ENCODE measurements at regions not wholly inside any gene's neighbourhood (a gene's known extent, or its start where the extent isn't known, plus 50 kb on each side); places are given as distances from the start of the nearest gene placed in this dataset.

DNA sequence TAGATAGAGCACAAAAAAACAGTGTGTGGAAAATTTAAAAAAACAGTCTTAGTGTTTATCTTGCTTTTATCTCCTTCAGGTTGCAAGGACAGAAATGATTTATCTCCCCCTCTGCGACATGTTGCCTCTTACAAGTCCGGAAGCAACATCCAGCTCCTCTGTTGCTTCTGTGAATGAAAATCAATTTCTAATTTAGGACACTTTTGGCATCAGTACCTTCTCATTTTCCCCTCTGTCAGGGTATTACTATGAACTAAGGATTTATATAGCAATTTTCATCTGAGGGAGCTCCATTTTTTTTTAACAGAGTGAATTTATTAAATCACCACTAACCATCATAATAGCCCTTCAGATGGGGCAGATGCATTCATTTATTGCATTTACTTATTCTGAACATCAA, 116.6 kb upstream of the PLXNC1 start:
- no peak for DNase-seq (ENCODE audit: low spot score)

DNA sequence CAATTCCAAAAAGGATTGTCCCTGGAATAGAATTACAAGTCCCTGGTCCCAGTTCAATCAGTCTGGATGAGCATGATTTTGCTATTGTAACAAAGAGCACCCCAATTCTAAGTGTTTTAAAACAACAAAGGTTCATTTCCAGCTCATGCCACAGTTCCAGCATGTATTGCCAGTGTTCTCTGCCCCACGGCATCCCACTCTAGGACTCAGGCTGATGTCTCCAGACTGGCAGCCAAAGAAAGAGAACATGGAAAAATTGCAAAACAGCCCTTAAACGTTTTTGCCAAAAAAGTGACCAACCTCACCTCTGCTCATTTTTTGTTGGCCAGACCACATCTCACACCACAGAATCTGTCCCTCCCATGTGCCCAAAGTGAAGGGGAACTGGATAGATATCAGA, 116.0 kb upstream of the PLXNC1 start:
- DNase-seq (ENCODE audit: low spot score) = no peak

DNA sequence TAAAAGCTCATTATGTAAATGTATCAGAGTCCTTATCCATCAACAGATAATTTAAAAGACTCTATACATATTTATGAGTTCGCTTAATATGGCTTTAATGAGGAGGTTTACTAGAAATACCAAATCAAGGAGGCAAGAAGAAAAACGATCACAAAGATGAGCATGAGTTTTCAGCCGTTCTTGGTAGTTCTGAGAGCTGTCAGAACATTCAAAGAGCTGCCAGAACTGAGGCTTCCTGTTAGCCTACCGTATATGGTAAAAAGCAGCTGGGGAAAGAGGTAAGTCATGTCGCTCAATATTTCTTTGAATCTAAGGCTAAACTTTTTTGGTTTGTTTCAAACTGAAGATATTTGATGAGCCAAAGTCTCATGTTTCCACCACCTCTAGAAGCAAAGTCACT, 115.3 kb upstream of the PLXNC1 start:
- peak; percentile 38 for DNase-seq (ENCODE audit: low spot score)

DNA sequence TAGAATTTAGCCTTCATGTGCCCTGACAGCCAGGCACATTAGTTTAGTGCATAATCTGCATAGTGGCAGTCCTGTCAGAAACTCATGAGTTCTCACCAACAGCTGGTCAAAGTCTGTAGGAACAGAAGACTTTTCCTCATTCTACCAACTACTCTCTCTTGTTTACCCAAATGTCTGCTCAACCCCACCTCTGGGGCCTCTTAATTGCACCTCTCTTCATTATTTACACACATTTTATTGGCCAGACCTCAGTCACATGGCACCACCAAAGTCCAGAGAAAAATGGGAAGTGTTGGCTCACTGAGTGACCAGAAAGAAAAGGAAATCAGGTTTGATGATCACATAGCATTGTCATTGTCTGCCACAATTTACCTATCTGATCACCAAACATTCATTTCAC, 114.6 kb upstream of the PLXNC1 start:
- DNase-seq (ENCODE audit: low spot score) = no peak

DNA sequence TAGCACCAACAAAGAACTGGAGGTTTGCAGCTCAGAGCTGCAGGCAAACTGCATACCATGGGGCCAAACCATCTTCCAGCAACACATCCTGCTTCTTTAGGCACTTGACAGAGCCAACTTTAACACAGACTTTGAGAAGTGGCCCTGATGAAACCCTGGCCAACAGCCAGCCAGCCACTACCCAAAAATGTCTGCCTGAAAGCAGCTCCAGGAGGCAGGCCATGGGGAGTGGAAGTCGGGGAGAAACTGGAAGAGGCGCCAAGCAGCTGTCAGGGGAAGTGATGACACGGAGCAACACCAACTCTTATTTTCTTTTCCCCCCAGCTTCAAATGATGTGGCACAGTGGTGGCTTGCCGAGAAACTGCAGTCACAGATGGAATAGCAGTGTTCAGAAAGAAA, 110.9 kb upstream of the PLXNC1 start:
- DNase-seq (ENCODE audit: low spot score) = no peak

DNA sequence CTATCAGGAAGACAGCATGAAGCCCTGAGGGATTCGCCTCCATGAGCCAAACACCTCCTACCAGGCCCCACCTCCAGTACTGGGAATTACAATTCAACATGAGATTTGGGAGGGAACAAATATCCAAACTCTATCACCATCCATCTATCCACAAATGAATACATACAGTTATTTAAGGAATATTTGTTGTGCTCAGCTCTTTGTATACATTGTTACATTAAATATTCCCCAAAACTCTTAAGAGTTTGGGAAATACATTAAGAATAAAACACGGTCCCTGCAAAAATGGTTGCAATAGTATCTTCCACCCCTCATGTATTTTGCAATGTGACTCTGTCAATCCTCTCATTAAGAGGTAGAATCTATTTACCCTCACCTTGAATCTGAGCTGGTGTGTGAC, 109.8 kb upstream of the PLXNC1 start:
- no peak for DNase-seq (ENCODE audit: low spot score)

DNA sequence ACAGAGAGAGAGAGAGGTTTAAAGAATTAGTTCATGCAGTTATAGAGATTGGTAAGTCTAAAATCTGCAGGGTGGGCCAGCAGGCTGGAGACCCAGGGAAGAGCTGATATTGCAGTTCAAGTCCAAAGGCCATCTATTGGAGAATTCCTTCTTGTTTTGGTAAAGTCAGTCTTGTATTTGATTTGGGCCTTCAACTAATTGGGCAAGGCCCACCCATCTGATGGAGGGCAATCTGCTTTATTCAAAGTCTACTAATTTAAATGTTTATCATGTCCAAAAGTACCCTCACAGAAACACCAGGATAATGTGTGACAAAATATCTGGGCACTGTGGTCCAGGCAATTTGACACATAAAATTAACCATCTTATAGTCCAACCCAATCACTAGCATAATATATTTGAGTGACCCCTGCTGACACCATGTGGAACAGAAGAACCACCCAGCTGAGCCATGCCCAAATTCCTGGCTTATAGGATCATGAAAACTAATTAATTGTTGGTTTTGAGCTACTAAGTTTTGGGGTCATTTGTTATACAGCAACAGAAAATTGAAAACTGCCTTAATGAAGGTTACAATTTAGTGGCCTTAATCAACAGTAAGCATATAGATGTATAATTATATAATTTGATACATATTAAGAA, 109.1 kb upstream of the PLXNC1 start:
- DNase-seq (ENCODE audit: low spot score) = no peak

DNA sequence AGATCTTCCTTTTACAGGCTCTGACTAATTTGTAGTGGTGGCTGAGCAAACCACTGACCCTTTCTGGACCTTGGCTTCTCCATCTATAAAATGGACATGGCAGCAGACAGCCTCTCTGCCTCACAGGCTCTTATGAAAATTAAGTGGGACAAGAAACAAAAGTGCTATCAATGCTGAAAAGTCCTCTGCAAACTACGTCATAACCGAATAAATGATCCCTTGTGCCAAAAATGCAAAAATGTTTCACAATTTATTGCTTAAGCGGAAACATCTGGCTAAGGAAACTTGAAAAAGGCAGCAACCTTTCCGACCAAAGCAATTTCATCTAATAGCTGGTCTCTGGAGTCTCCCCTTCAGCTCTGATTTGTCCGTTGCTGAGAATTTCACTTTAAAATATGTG, 108.5 kb upstream of the PLXNC1 start:
- DNase-seq (ENCODE audit: low spot score) = no peak

DNA sequence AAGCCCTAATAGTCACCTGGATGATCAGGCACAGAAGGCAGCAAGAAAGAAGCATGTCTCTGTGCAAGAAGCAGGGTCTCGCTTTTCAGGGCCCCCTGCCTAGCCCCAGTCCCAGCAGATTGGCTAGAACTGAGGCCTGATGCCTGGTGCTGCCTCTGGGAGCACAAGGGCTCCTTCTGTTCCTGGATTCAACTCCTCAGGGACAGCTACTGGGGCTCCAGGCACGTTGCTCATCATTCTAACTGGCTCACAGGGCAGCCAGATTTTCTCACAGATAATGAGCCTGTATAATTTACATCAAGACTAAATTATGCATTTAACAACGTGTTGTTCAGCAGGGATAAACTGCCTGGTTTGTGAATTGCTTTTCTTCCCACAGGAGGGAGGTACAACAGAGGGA, 106.5 kb upstream of the PLXNC1 start:
- no peak for DNase-seq (ENCODE audit: low spot score)

DNA sequence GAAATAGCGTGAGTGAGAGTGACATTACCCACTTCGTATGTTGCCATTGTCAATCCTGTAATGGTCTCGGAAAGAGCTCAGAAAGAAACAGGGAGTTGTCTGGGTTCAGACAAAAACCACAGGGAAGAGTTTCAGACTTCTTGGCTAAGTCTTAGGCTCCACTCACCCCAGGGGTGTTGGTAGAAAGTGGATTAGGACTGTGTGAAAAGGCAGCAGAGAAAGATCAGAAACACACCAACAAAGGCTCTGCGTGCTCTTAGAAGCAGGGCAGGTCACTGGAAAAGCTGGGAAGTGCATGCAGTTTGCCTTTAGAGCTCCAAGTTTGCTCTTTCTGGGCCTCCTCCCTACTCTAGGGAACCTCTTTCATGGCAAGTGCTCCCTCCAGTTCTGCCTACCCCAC, 106.1 kb upstream of the PLXNC1 start:
- DNase-seq (ENCODE audit: low spot score) = no peak

DNA sequence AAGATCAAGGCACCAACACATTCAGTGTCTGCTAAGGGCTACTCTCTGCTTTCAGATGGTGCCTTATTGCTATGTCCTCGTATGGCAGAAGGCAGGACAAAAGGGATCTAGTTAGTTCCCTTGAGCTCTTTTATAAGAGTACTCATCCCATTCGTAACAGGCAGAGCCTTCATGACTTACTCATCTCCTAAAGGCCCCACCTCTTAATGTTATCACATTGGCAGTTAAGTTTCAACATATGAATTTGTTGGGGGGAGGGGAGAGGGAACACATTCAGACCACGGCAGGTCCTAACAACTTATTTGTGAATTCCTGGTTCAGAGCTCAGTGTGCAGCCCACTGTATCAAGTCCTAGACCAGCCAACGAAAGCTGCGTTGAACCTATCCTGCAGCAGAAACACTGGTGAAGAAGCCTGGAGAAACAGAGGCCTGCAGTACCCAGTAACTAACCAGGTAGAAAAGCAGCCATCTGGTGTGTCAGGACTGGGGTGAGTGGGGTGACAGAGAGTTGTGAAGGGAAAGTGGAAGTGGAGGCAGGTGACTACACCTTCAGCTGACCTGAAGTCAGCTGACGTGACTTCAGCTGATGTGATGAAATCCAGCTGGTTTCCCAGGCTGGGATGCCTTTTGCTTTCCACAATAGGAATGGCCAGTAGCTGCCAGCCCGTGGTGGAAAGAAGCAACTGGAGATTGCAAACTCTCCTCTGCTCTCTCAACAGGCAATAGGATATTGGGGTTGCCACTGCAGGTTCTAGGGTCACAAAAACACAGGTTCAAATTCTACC, 101.6 kb upstream of the PLXNC1 start:
- DNase-seq (ENCODE audit: low spot score) = no peak

DNA sequence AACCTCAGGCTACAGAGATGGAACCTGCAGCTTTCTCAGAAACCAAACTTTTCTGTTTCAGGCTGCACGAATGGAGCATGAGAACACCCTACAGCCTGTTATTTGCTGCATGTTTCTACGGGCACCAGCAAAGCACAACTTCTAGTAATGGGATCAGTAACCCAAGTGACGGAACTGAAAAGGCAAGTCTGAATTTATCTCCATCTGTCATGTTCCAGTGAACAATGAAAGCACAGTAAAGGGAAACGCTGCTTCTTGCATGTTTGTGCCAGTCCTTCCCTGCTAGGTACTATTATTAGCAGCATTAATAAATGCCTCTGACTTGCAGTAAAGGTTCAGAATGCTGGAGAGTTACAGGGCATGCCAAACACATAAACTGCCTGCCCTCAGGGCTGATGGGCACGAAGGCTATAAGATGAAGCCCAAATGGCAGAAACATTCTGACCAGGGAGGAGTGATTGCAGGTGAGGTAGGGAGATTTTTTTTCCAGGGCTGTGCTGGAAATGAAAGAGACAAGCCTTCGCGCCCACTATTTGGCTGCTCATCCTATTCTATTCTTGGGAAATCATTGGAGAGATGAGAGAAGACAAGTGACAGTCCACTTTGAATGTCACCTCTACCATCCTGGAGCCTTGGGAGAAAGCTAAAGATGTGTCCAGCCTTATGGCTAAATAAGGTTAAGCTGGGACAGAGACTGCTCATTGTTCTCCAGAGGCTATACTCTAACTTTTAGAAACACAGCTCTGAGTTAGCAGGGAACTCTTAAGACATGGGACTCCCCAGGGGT, 100.4 kb upstream of the PLXNC1 start:
- no peak for DNase-seq (ENCODE audit: low spot score)

DNA sequence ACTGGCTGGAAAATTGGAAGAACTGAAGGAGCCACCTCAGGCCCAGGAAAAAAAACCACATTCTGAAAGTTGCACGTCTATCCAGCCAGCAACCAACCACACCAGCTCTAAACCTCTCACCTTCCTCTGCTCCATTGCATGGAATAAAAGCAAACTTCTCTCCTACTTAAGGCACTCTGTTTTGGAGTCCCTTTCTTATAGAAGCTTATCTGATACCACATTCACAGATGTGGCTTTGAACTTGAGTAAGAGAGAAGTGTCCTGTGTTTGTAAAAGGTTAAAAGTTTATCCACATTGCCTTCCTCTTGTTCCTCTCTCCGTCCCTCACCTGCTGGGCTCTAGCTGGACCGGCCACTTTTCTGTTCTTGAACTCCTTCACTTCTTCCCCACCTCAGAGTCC, 99.6 kb upstream of the PLXNC1 start:
- no peak for DNase-seq (ENCODE audit: low spot score)

DNA sequence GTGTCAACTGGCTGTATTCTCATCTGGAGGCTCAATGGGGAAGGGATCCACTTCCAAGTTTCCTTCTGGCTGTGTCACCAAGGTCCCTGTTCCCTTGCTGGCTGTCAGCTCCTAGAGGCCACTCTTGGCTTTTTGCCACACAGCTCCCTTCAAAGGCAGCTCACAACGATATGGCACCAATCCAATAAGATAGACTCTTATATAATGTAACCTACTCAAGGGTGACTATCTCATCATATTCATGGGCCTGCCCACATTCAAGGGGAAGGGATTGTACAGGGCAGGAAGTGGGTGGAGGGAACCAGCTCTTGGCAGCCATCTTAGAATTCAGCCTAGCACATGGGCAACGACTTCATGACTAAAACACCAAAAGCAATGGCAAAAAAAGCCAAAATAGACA, 98.7 kb upstream of the PLXNC1 start:
- no peak for DNase-seq (ENCODE audit: low spot score)

DNA sequence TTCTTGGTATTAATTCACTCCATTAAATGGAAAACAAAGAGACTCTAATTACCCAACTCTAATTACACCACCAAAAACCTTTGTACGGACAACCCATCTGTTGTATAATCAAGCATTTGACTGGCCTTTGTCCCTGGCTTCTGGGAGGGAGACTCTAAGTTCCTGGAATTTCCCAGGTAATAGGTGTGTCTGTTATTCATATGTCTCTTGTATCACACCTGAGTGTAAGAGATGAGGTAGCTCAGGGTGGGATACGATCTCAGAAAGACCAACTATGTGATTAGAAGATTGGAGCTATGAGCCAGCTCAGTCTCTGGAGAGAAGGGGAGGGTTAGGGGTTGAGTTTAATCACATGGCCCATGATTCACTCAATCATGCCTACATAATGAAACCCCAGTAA, 94.7 kb upstream of the PLXNC1 start:
- DNase-seq (ENCODE audit: low spot score) = no peak

DNA sequence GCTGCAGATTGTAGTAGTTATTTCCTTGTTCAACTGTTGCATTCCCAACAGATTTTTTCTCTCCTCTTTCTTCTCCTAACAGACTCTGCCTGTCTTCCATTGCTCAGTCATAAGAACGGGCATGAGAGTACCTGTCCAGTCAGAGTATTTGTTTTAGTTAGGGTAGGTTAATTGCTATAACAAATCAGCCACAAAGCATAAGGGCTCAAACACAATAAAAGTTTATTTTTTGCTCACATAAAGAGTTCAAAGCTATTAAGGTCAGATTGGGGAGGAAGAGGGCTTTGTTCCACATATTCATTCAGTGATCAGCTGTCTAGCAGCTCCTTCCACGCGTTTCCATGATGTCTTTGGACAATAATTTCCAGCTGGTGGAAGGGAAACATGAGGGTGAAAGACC, 92.8 kb upstream of the PLXNC1 start:
- DNase-seq (ENCODE audit: low spot score) = no peak

DNA sequence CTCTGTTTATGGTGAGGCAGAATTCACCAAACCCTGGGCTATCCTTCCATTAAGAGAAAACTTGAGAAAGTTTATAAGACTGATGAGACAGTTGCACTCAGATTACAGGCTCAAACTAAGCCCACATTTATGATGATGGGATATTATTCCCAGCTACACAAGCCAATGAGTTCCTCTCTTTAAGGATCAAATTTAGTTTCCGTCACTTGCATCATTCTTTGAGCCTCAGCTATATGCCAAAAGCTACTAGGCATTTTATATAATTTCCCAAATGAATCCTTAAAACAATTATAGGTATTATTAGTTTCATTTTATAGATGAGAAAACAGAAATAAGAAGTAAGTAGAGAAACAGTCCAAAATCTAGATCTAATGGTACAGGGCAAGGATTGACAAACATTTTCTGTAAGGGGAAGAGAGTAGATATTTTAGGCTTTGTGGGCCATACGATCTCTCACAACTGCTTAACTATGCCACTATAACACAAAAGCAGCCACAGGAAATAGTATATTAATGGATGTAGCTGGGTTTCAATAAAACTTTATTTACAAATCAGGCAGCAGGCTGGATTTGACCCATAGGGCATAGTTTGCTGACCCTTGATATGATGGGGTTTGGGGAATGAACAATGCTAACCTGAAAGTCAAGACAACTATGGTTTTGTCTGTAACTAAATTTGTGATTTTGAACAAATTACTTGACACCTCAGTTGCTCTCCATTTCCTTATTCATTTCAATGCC, 91.8 kb upstream of the PLXNC1 start:
- no peak for DNase-seq (ENCODE audit: low spot score)

DNA sequence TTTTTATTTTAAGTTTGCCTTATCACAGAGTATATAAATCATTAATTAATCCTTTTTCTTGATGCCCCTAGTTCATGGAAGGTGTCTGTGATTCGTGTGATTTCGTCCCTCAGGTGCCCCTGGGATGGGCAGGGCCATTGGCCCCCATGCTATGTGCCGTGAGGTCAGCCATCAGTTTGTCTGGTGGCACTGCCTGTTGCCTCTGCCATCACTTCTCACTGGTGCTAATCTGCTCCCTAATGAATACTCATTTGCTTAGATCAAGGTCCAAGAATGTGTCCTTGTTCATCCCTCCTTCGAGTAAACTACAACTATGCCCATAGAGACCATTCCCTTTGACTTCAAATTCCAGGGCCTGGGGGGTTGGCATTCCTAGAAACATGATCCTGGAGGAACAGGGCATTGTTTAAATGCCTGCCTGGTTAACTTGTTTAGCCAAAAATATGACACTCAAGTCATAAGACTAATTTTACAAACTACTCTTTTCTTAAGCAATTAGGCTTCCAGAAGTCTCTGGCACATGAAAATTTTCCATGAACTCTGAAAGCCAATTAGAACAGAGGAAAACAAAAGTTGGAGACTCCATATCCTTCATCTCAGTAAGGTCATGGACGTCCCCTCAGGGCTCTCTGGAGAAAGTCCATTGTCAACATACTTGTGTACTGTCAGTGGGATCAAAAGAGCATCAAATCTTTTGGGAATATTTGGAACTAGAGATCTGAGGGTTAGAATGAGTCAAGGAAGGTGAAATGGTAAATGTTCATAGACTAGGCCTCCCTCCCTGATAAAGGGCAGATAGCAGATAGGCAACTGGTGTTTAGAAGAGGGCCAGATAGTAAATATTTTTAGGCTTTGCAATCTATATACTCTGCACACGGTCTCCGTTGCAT, 90.9 kb upstream of the PLXNC1 start:
- no peak for DNase-seq (ENCODE audit: low spot score)

DNA sequence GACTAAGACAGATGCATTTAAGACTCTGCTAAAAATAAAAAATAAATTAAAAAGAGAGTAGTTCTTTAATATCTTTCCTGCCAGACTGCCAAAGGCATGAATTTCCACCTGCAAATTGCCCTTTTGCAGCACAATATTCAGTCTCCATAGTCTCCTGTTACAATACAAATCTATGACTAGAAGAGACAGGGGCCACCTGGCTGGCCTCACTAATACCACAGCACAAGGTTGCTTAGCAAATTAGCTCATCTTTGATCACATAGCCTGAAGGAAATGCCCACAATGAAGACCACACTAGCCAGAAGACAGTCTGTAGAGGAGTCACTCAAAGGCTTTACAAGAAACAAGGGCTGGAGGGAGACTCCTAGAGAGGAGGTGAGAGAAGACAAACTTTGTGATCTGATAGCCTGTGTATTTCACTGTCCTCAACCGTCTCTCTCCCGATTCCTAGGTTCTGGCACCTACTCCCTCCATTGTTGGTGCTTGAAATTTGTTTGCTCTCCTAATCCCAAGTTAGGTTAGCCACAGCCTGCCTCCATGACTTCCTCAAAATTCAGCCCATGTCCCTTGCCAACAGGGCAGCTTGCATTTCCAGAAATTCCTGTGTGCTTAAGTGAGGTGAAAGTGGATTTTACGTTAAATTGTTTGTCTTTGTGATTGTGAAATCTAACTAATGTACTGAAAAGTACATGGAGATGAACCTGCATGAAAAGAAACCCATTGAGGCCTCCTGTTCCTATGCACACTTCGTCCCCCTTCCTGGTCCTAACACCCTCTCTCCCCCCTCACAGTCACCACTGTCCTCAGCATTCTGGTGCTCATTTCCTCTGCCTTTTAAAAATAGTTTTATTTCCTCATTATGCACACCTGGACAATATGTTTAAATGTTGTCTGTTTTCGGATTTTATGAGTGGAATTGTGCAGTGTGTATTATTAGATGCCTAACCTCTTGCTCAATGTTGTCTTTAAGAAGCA, 88.7 kb upstream of the PLXNC1 start:
- DNase-seq (ENCODE audit: low spot score) = no peak

DNA sequence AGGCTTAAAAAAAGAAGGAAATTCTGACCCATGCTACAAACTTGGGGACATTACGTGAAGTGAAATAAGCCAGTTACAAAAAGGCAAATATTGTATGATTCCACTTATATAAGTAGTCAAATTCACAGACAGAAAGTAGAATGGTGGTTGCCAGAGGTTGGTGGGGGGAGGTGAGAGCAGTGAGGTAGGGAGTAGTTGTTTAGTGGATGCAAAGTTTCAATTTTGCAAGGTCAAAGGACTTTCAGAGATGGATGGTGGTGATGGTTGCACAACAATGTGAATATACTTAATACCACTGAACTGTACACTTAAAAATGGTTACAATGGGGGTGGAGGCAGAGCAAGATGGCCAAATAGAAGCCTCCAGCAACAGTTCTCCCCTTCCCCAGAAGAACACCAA, 86.2 kb upstream of the PLXNC1 start:
- DNase-seq (ENCODE audit: low spot score) = no peak

All from CD4-positive, alpha-beta T cell treated with Interleukin-15 for 4 hours (primary cell).